HG02852 (cell line): ENCODE measurements at regions not wholly inside any gene's neighbourhood (a gene's known extent, or its start where the extent isn't known, plus 50 kb on each side); places are given as distances from the start of the nearest gene placed in this dataset.

ENCODE experiments used
- ATAC-seq: cut with Tn5 transposase; IDR thresholded peaks from one replicate; pipeline ENCODE4 v1.9.1; 2021; ENCODE audit warnings: mild to moderate bottlenecking, moderate library complexity; ENCODE audit not compliant: unreplicated experiment

GRCh38 chr4:26268246-26268645, 52.6 kb upstream of the RBPJ start:
- ATAC-seq = no peak

- no peak for ATAC-seq
Observed at GRCh38 chr4:26269038-26269437, 51.8 kb upstream of the RBPJ start.
